ENCODE measurements at regions not wholly inside any gene's neighbourhood (a gene's known extent, or its start where the extent isn't known, plus 50 kb on each side); places are given as distances from the start of the nearest gene placed in this dataset.

GRCh38 chr1:199449681-199450080 lies 577.8 kb upstream of the NR5A2 start:
- DNase-seq (ENCODE audit: low spot score): no peak
- no peaks in the 10 kb centered on the region for H3K27me3 ChIP-seq
- H3K4me3 ChIP-seq: no peak overlapping the region
- H3K9me3 ChIP-seq: peaks cover 0 to 3% of the 10 kb centered on the region in 2 donors
- TF ChIP-seq CTCF (IDR thresholded peaks at IDR 0.05): no peak
- no peaks in the 10 kb centered on the region for H3K4me1 ChIP-seq
- H3K36me3 ChIP-seq: no peaks in the 10 kb centered on the region
- no peak overlapping the region for H3K27ac ChIP-seq

- Histone ChIP-seq H3K9me3 (no peaks in the 10 kb centered on the region), H3K4me1 (no peaks in the 10 kb centered on the region), H3K4me3 (no peak overlapping the region), H3K27ac (no peak overlapping the region), H3K27me3 (no peaks in the 10 kb centered on the region), H3K36me3 (no peaks in the 10 kb centered on the region)
- DNase-seq (ENCODE audit: low spot score): no peak
- TF ChIP-seq CTCF (IDR thresholded peaks at IDR 0.05): no peak
Measured at GRCh38 chr1:199452627-199453026, 574.9 kb upstream of the NR5A2 start.

GRCh38 chr1:199453723-199454122 lies 573.8 kb upstream of the NR5A2 start:
- Histone ChIP-seq H3K4me3 (no peak overlapping the region), H3K9me3 (no peaks in the 10 kb centered on the region), H3K4me1 (no peaks in the 10 kb centered on the region), H3K36me3 (no peaks in the 10 kb centered on the region), H3K27ac (no peak overlapping the region), H3K27me3 (no peaks in the 10 kb centered on the region)
- no peak for DNase-seq (ENCODE audit: low spot score)
- TF ChIP-seq CTCF (IDR thresholded peaks at IDR 0.05): no peak

- peaks cover 0 to 13% of the 10 kb centered on the region in 2 donors for H3K9me3 ChIP-seq
- no peak overlapping the region for H3K4me3 ChIP-seq
- H3K27ac ChIP-seq: no peak overlapping the region
- H3K4me1 ChIP-seq: no peaks in the 10 kb centered on the region
- no peak for DNase-seq (ENCODE audit: low spot score)
- no peak for TF ChIP-seq CTCF (IDR thresholded peaks at IDR 0.05)
- H3K27me3 ChIP-seq: no peaks in the 10 kb centered on the region
- H3K36me3 ChIP-seq: no peaks in the 10 kb centered on the region
Measured at GRCh38 chr1:199460933-199461332, 566.6 kb upstream of the NR5A2 start.

- no peak overlapping the region for H3K27ac ChIP-seq
- H3K4me1 ChIP-seq: no peaks in the 10 kb centered on the region
- no peak for TF ChIP-seq CTCF (IDR thresholded peaks at IDR 0.05)
- peaks cover 0 to 13% of the 10 kb centered on the region in 2 donors for H3K9me3 ChIP-seq
- no peaks in the 10 kb centered on the region for H3K27me3 ChIP-seq
- H3K4me3 ChIP-seq: no peak overlapping the region
- no peak for DNase-seq (ENCODE audit: low spot score)
- H3K36me3 ChIP-seq: no peaks in the 10 kb centered on the region
Measured at GRCh38 chr1:199463521-199464127, 563.9 kb upstream of the NR5A2 start.

GRCh38 chr1:199466961-199467360 lies 560.5 kb upstream of the NR5A2 start:
- TF ChIP-seq CTCF (IDR thresholded peaks at IDR 0.05): no peak
- DNase-seq (ENCODE audit: low spot score): no peak
- Histone ChIP-seq H3K9me3 (peaks cover 0 to 13% of the 10 kb centered on the region in 2 donors), H3K36me3 (no peaks in the 10 kb centered on the region), H3K4me1 (no peaks in the 10 kb centered on the region), H3K27ac (no peak overlapping the region), H3K4me3 (no peak overlapping the region), H3K27me3 (no peaks in the 10 kb centered on the region)

Data from right atrium auricular region (tissue), 2 donors.